Endothelial cell of umbilical vein (primary cell): ENCODE measurements at regions not wholly inside any gene's neighbourhood (a gene's known extent, or its start where the extent isn't known, plus 50 kb on each side); places are given as distances from the start of the nearest gene placed in this dataset.

ENCODE experiments used
- BruUV-seq: library from RNA; stranded (reverse); fragments of 400-500 nt; replicated peaks from 2 replicates; lab custom pipeline; 2021; lab: Mats Ljungman, UMichigan
- CTCF ChIA-PET: fragments of 300-600, 350-600 bp; sonication (Branson Sonifier 250); formaldehyde crosslinking; loops from one replicate; lab custom pipeline; 2021; ENCODE audit warnings: antibody characterized with exemption, inconsistent platforms; lab: Charles Lee
- POLR2A ChIA-PET: fragments of 300-600, 350-600 bp; sonication (Branson Sonifier 250); formaldehyde crosslinking; loops from one replicate; lab custom pipeline; 2021; ENCODE audit warnings: antibody characterized with exemption, inconsistent platforms; lab: Charles Lee
- DNase-seq: peaks from one replicate; pipeline ENCODE4 v3.0.0-alpha.2; 2011; ENCODE audit warnings: low read depth, low spot score
- FAIRE-seq: peaks from 2 replicates; lab custom pipeline; 2011; peaks lifted over from hg19 to GRCh38; lab: Jason Lieb, UNC
- H2AFZ ChIP-seq: 2 replicates; pipeline ENCODE4 v1.6.0; 2012; ENCODE audit warnings: low read depth, low read length, control low read depth, inconsistent platforms
- H3K27ac ChIP-seq: 2 replicates; pipeline ENCODE4 v1.5.1; 2011; ENCODE audit warnings: low read depth, mild to moderate bottlenecking, control low read depth, low read length, moderate library complexity; ENCODE audit not compliant: insufficient read depth
- H3K27me3 ChIP-seq, 2 experiments: 2 replicates each; pipeline versions ENCODE4 v1.6.0 to v1.6.1; 2011; ENCODE audit warnings: low read length in 2 of 2, mixed read lengths in 1 of 2; ENCODE audit not compliant: control insufficient read depth in 2 of 2, insufficient read depth in 2 of 2
- H3K36me3 ChIP-seq, 2 experiments: 2 replicates in 1 of 2; 3 replicates in 1 of 2; pipeline ENCODE4 v1.5.1; 2011; ENCODE audit warnings: low read length in 2 of 2, mild to moderate bottlenecking in 1 of 2, moderate library complexity in 1 of 2; ENCODE audit not compliant: control insufficient read depth in 2 of 2, insufficient read depth in 2 of 2; ENCODE audit errors: extremely low read depth in 1 of 2
- H3K4me1 ChIP-seq: 3 replicates; pipeline ENCODE4 v1.5.1; 2011; ENCODE audit warnings: mild to moderate bottlenecking, low read length; ENCODE audit not compliant: control insufficient read depth, insufficient read depth; ENCODE audit errors: extremely low read depth
- H3K4me2 ChIP-seq: 2 replicates; pipeline ENCODE4 v1.6.1; 2011; ENCODE audit warnings: low read length, control low read depth, mixed read lengths; ENCODE audit not compliant: insufficient read depth
- H3K4me3 ChIP-seq, 3 experiments: fragments of 200-600 bp in 1 of 3; sonication (generic), shearing (Covaris generic) in 1 of 3; replicated peaks in 1 of 3; 2 replicates each; pipeline ENCODE4 v1.5.1; 2011 to 2016; ENCODE audit warnings: control low read depth in 3 of 3, low read length in 3 of 3, mild to moderate bottlenecking in 2 of 3, inconsistent platforms in 1 of 3, low read depth in 1 of 3, moderate library complexity in 1 of 3; ENCODE audit not compliant: insufficient read depth in 1 of 3
- H3K79me2 ChIP-seq: 2 replicates; pipeline ENCODE4 v1.6.0; 2012; ENCODE audit warnings: low read length, inconsistent platforms; ENCODE audit not compliant: control insufficient read depth, insufficient read depth
- H3K9ac ChIP-seq: replicated peaks from 2 replicates; pipeline ENCODE3; 2011; ENCODE audit warnings: low read length, control low read depth; ENCODE audit not compliant: insufficient read depth; ENCODE audit errors: extremely low read depth
- H3K9me1 ChIP-seq: replicated peaks from 3 replicates; pipeline ENCODE4 v1.6.0; 2011; ENCODE audit warnings: mild to moderate bottlenecking, low read length; ENCODE audit not compliant: control insufficient read depth, insufficient read depth; ENCODE audit errors: extremely low read depth
- H3K9me3 ChIP-seq: replicated peaks from 2 replicates; pipeline ENCODE4 v1.5.1; 2012; ENCODE audit warnings: low read length, inconsistent platforms; ENCODE audit not compliant: control insufficient read depth, insufficient read depth
- H4K20me1 ChIP-seq: replicated peaks from 2 replicates; pipeline ENCODE3; 2011; ENCODE audit warnings: mild to moderate bottlenecking, low read length; ENCODE audit not compliant: control insufficient read depth, insufficient read depth; ENCODE audit errors: extremely low read depth
- EZH2 ChIP-seq: IDR thresholded peaks from 2 replicates; pipeline ENCODE4 v1.6.1; 2012; ENCODE audit warnings: borderline replicate concordance, low read depth, mild to moderate bottlenecking, moderate library complexity, low read length, inconsistent platforms; ENCODE audit not compliant: severe bottlenecking
- FOS ChIP-seq: IDR thresholded peaks from 2 replicates; pipeline ENCODE4 v1.6.1; 2011; ENCODE audit warnings: mild to moderate bottlenecking, low read length, moderate library complexity, borderline replicate concordance; ENCODE audit not compliant: insufficient read depth
- GATA2 ChIP-seq: IDR thresholded peaks from 2 replicates; pipeline ENCODE4 v1.7.0; 2011; ENCODE audit warnings: low read depth, mild to moderate bottlenecking, moderate library complexity, mixed read lengths, low read length; ENCODE audit not compliant: insufficient read length, insufficient read depth
- JUN ChIP-seq: IDR thresholded peaks from 2 replicates; pipeline ENCODE4 v1.6.1; 2011; ENCODE audit warnings: borderline replicate concordance, low read depth; ENCODE audit not compliant: insufficient read length, insufficient read depth
- MYC ChIP-seq: IDR thresholded peaks from one replicate; pipeline ENCODE4 v1.6.1; 2011; ENCODE audit warnings: mild to moderate bottlenecking, low read depth, low read length
- POLR2A ChIP-seq: IDR thresholded peaks from 2 replicates; pipeline ENCODE4 v1.6.1; 2012; ENCODE audit warnings: low read depth, mild to moderate bottlenecking, control low read depth, low read length
- POLR2AphosphoS5 ChIP-seq: IDR thresholded peaks from 2 replicates; pipeline ENCODE4 v1.6.1; 2012; ENCODE audit warnings: low read depth, mild to moderate bottlenecking, control low read depth, low read length, moderate library complexity; ENCODE audit not compliant: insufficient read depth
- dilution Hi-C: fragments of 300-500 bp; cut with MboI; formaldehyde crosslinking; loops from one replicate; pipeline ENCODE4 v1.15.0; 2019; ENCODE audit warnings: low sequenced_read_pairs; ENCODE audit not compliant: extremely low pct_ligation_motif_present
- intact Hi-C: fragments of 100-400 bp; cut with micrococcal nuclease; formaldehyde crosslinking; loops from one replicate; pipeline ENCODE4 v1.10.0; 2022
- TF ChIP-seq, protein P1 (sequence below): IDR thresholded peaks from 2 replicates; pipeline ENCODE4 v1.6.1; 2011; ENCODE audit not compliant: insufficient read depth, insufficient read length
- TF ChIP-seq, protein P2 (sequence below), 2 donors: IDR thresholded peaks; 1 replicate in 1 of 2; 2 replicates in 1 of 2; pipeline ENCODE4 v1.5.1; 2011; ENCODE audit warnings: low read length in 2 of 2, mild to moderate bottlenecking in 2 of 2, moderate library complexity in 2 of 2, control low read depth in 1 of 2, inconsistent platforms in 1 of 2, low read depth in 1 of 2; ENCODE audit not compliant: insufficient read depth in 1 of 2; ENCODE audit errors: extremely low read depth in 1 of 2

DNA sequence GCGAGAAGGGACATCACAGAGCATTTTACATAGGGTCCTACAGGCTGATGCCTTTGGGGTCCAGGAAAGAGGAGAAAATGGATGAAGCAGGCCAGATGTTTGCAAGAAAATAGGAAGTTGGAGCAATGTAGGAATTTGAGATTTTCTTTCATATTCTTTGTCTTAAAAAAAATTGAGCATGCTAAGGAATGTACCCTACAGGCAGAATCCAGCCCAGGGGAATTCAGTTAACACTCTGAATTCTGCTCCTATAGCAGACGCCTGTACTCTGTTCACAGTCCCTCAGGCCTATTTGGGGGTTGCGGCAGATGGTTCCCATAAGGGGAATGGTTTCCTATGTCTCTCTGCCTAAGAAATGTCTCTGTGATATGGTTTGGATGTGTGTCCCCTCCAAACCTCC, 393.7 kb upstream of the C16orf82 start:
- Histone ChIP-seq H3K79me2 (no peaks in the 10 kb centered on the region), H3K4me1 (no peaks in the 10 kb centered on the region), H4K20me1 (no peaks in the 10 kb centered on the region), H2AFZ (no peak overlapping the region), H3K9ac (no peak overlapping the region), H3K9me3 (no peaks in the 10 kb centered on the region), H3K27me3 (no peaks in the 10 kb centered on the region), H3K36me3 (no peaks in the 10 kb centered on the region), H3K4me3 (no peak overlapping the region), H3K9me1 (no peaks in the 10 kb centered on the region), H3K27ac (no peak overlapping the region), H3K4me2 (no peak overlapping the region)
- intact Hi-C loops, result no loop called here
- CTCF ChIA-PET, result no interaction called here
- dilution Hi-C loops, result no loop called here
- DNase-seq, result no peak
- POLR2A ChIA-PET, result no interaction called here
- no peak for FAIRE-seq
- no peak for TF ChIP-seq MYC
- TF ChIP-seq GATA2, result no peak
- no peak for TF ChIP-seq JUN
- TF ChIP-seq EZH2, result no peak
- no peak for TF ChIP-seq POLR2AphosphoS5
- TF ChIP-seq, protein P1, sequence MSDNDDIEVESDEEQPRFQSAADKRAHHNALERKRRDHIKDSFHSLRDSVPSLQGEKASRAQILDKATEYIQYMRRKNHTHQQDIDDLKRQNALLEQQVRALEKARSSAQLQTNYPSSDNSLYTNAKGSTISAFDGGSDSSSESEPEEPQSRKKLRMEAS, result no peak
- TF ChIP-seq FOS, result no peak
- TF ChIP-seq, protein P2, sequence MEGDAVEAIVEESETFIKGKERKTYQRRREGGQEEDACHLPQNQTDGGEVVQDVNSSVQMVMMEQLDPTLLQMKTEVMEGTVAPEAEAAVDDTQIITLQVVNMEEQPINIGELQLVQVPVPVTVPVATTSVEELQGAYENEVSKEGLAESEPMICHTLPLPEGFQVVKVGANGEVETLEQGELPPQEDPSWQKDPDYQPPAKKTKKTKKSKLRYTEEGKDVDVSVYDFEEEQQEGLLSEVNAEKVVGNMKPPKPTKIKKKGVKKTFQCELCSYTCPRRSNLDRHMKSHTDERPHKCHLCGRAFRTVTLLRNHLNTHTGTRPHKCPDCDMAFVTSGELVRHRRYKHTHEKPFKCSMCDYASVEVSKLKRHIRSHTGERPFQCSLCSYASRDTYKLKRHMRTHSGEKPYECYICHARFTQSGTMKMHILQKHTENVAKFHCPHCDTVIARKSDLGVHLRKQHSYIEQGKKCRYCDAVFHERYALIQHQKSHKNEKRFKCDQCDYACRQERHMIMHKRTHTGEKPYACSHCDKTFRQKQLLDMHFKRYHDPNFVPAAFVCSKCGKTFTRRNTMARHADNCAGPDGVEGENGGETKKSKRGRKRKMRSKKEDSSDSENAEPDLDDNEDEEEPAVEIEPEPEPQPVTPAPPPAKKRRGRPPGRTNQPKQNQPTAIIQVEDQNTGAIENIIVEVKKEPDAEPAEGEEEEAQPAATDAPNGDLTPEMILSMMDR (IDR thresholded peaks at IDR 0.05; ENCODE audit: extremely low read depth in 1 of 2, insufficient read depth in 1 of 2, low read depth in 1 of 2, low read length in 2 of 2), result no peak
- no peak for TF ChIP-seq POLR2A
- BruUV-seq, result no TSS peak
